Endothelial cell of umbilical vein (primary cell): ENCODE measurements at regions not wholly inside any gene's neighbourhood (a gene's known extent, or its start where the extent isn't known, plus 50 kb on each side); places are given as distances from the start of the nearest gene placed in this dataset.

Experiments used
- BruUV-seq: library from RNA; stranded (reverse); fragments of 400-500 nt; replicated peaks from 2 replicates; lab custom pipeline; 2021; lab: Mats Ljungman, UMichigan
- CTCF ChIA-PET: fragments of 300-600, 350-600 bp; sonication (Branson Sonifier 250); formaldehyde crosslinking; loops from one replicate; lab custom pipeline; 2021; ENCODE audit warnings: antibody characterized with exemption, inconsistent platforms; lab: Charles Lee
- POLR2A ChIA-PET: fragments of 300-600, 350-600 bp; sonication (Branson Sonifier 250); formaldehyde crosslinking; loops from one replicate; lab custom pipeline; 2021; ENCODE audit warnings: antibody characterized with exemption, inconsistent platforms; lab: Charles Lee
- DNase-seq: peaks from one replicate; pipeline ENCODE4 v3.0.0-alpha.2; 2011; ENCODE audit warnings: low read depth, low spot score
- FAIRE-seq: peaks from 2 replicates; lab custom pipeline; 2011; peaks lifted over from hg19 to GRCh38; lab: Jason Lieb, UNC
- H2AFZ ChIP-seq: 2 replicates; pipeline ENCODE4 v1.6.0; 2012; ENCODE audit warnings: low read depth, low read length, control low read depth, inconsistent platforms
- H3K27ac ChIP-seq: 2 replicates; pipeline ENCODE4 v1.5.1; 2011; ENCODE audit warnings: low read depth, mild to moderate bottlenecking, control low read depth, low read length, moderate library complexity; ENCODE audit not compliant: insufficient read depth
- H3K27me3 ChIP-seq, 2 experiments: 2 replicates each; pipeline versions ENCODE4 v1.6.0 to v1.6.1; 2011; ENCODE audit warnings: low read length in 2 of 2, mixed read lengths in 1 of 2; ENCODE audit not compliant: control insufficient read depth in 2 of 2, insufficient read depth in 2 of 2
- H3K36me3 ChIP-seq, 2 experiments: 2 replicates in 1 of 2; 3 replicates in 1 of 2; pipeline ENCODE4 v1.5.1; 2011; ENCODE audit warnings: low read length in 2 of 2, mild to moderate bottlenecking in 1 of 2, moderate library complexity in 1 of 2; ENCODE audit not compliant: control insufficient read depth in 2 of 2, insufficient read depth in 2 of 2; ENCODE audit errors: extremely low read depth in 1 of 2
- H3K4me1 ChIP-seq: 3 replicates; pipeline ENCODE4 v1.5.1; 2011; ENCODE audit warnings: mild to moderate bottlenecking, low read length; ENCODE audit not compliant: control insufficient read depth, insufficient read depth; ENCODE audit errors: extremely low read depth
- H3K4me2 ChIP-seq: 2 replicates; pipeline ENCODE4 v1.6.1; 2011; ENCODE audit warnings: low read length, control low read depth, mixed read lengths; ENCODE audit not compliant: insufficient read depth
- H3K4me3 ChIP-seq, 3 experiments: fragments of 200-600 bp in 1 of 3; sonication (generic), shearing (Covaris generic) in 1 of 3; replicated peaks in 1 of 3; 2 replicates each; pipeline ENCODE4 v1.5.1; 2011 to 2016; ENCODE audit warnings: control low read depth in 3 of 3, low read length in 3 of 3, mild to moderate bottlenecking in 2 of 3, inconsistent platforms in 1 of 3, low read depth in 1 of 3, moderate library complexity in 1 of 3; ENCODE audit not compliant: insufficient read depth in 1 of 3
- H3K79me2 ChIP-seq: 2 replicates; pipeline ENCODE4 v1.6.0; 2012; ENCODE audit warnings: low read length, inconsistent platforms; ENCODE audit not compliant: control insufficient read depth, insufficient read depth
- H3K9ac ChIP-seq: replicated peaks from 2 replicates; pipeline ENCODE3; 2011; ENCODE audit warnings: low read length, control low read depth; ENCODE audit not compliant: insufficient read depth; ENCODE audit errors: extremely low read depth
- H3K9me1 ChIP-seq: replicated peaks from 3 replicates; pipeline ENCODE4 v1.6.0; 2011; ENCODE audit warnings: mild to moderate bottlenecking, low read length; ENCODE audit not compliant: control insufficient read depth, insufficient read depth; ENCODE audit errors: extremely low read depth
- H3K9me3 ChIP-seq: replicated peaks from 2 replicates; pipeline ENCODE4 v1.5.1; 2012; ENCODE audit warnings: low read length, inconsistent platforms; ENCODE audit not compliant: control insufficient read depth, insufficient read depth
- H4K20me1 ChIP-seq: replicated peaks from 2 replicates; pipeline ENCODE3; 2011; ENCODE audit warnings: mild to moderate bottlenecking, low read length; ENCODE audit not compliant: control insufficient read depth, insufficient read depth; ENCODE audit errors: extremely low read depth
- CTCF ChIP-seq, 2 donors: IDR thresholded peaks; 1 replicate in 1 of 2; 2 replicates in 1 of 2; pipeline ENCODE4 v1.5.1; 2011; ENCODE audit warnings: low read length in 2 of 2, mild to moderate bottlenecking in 2 of 2, moderate library complexity in 2 of 2, control low read depth in 1 of 2, inconsistent platforms in 1 of 2, low read depth in 1 of 2; ENCODE audit not compliant: insufficient read depth in 1 of 2; ENCODE audit errors: extremely low read depth in 1 of 2
- EZH2 ChIP-seq: IDR thresholded peaks from 2 replicates; pipeline ENCODE4 v1.6.1; 2012; ENCODE audit warnings: borderline replicate concordance, low read depth, mild to moderate bottlenecking, moderate library complexity, low read length, inconsistent platforms; ENCODE audit not compliant: severe bottlenecking
- FOS ChIP-seq: IDR thresholded peaks from 2 replicates; pipeline ENCODE4 v1.6.1; 2011; ENCODE audit warnings: mild to moderate bottlenecking, low read length, moderate library complexity, borderline replicate concordance; ENCODE audit not compliant: insufficient read depth
- GATA2 ChIP-seq: IDR thresholded peaks from 2 replicates; pipeline ENCODE4 v1.7.0; 2011; ENCODE audit warnings: low read depth, mild to moderate bottlenecking, moderate library complexity, mixed read lengths, low read length; ENCODE audit not compliant: insufficient read length, insufficient read depth
- JUN ChIP-seq: IDR thresholded peaks from 2 replicates; pipeline ENCODE4 v1.6.1; 2011; ENCODE audit warnings: borderline replicate concordance, low read depth; ENCODE audit not compliant: insufficient read length, insufficient read depth
- MAX ChIP-seq: IDR thresholded peaks from 2 replicates; pipeline ENCODE4 v1.6.1; 2011; ENCODE audit not compliant: insufficient read depth, insufficient read length
- MYC ChIP-seq: IDR thresholded peaks from one replicate; pipeline ENCODE4 v1.6.1; 2011; ENCODE audit warnings: mild to moderate bottlenecking, low read depth, low read length
- POLR2A ChIP-seq: IDR thresholded peaks from 2 replicates; pipeline ENCODE4 v1.6.1; 2012; ENCODE audit warnings: low read depth, mild to moderate bottlenecking, control low read depth, low read length
- POLR2AphosphoS5 ChIP-seq: IDR thresholded peaks from 2 replicates; pipeline ENCODE4 v1.6.1; 2012; ENCODE audit warnings: low read depth, mild to moderate bottlenecking, control low read depth, low read length, moderate library complexity; ENCODE audit not compliant: insufficient read depth
- dilution Hi-C: fragments of 300-500 bp; cut with MboI; formaldehyde crosslinking; loops from one replicate; pipeline ENCODE4 v1.15.0; 2019; ENCODE audit warnings: low sequenced_read_pairs; ENCODE audit not compliant: extremely low pct_ligation_motif_present
- intact Hi-C: fragments of 100-400 bp; cut with micrococcal nuclease; formaldehyde crosslinking; loops from one replicate; pipeline ENCODE4 v1.10.0; 2022

GRCh38 chr5:98101131-98101530, 672.3 kb upstream of the RGMB start:
- Histone ChIP-seq H3K4me3 (no peak overlapping the region), H3K27me3 (no peaks in the 10 kb centered on the region), H2AFZ (peak overlapping the region; percentile 48), H3K27ac (peak overlapping the region; percentile 0), H3K9me1 (no peaks in the 10 kb centered on the region), H3K9me3 (no peaks in the 10 kb centered on the region), H3K4me1 (peaks cover 28% of the 10 kb centered on the region), H3K36me3 (no peaks in the 10 kb centered on the region), H3K79me2 (no peaks in the 10 kb centered on the region), H4K20me1 (no peaks in the 10 kb centered on the region), H3K4me2 (no peak overlapping the region), H3K9ac (no peak overlapping the region)
- no TSS peak for BruUV-seq
- intact Hi-C loops, result no loop called here
- ChIA-PET POLR2A (interaction anchor here (0.7 kb wide), 1 partner anchor 1842 kb away, joined by 4 read pairs; no protein-coding TSS in a partner anchor), CTCF (no interaction called here)
- TF ChIP-seq GATA2 (no peak), FOS (no peak), EZH2 (no peak), POLR2A (no peak), JUN (no peak), POLR2AphosphoS5 (no peak), MYC (no peak), CTCF (IDR thresholded peaks at IDR 0.05; ENCODE audit: extremely low read depth in 1 of 2, insufficient read depth in 1 of 2, low read depth in 1 of 2, low read length in 2 of 2) (no peak), MAX (no peak)
- no peak for DNase-seq
- dilution Hi-C loops, result no loop called here
- FAIRE-seq, result no peak
